Stimulated activated CD4-positive, alpha-beta T cell treated with anti-CD3 and anti-CD28 coated beads, Interleukin-1b, Interleukin-23, amount 100 ng/mL, for 1 hour (primary cell): ENCODE measurements at regions not wholly inside any gene's neighbourhood (a gene's known extent, or its start where the extent isn't known, plus 50 kb on each side); places are given as distances from the start of the nearest gene placed in this dataset.
"Not testable (repeated sequence)": the region's sequence is repeated elsewhere in the genome, so short reads cannot be mapped to it uniquely, and the experiment has no call there.

ENCODE experiments used
- DNase-seq, 2 donors: peaks; one replicate each; pipeline ENCODE4 v3.0.0-alpha.2; 2020; ENCODE audit warnings: low read depth in 2 of 2

DNA sequence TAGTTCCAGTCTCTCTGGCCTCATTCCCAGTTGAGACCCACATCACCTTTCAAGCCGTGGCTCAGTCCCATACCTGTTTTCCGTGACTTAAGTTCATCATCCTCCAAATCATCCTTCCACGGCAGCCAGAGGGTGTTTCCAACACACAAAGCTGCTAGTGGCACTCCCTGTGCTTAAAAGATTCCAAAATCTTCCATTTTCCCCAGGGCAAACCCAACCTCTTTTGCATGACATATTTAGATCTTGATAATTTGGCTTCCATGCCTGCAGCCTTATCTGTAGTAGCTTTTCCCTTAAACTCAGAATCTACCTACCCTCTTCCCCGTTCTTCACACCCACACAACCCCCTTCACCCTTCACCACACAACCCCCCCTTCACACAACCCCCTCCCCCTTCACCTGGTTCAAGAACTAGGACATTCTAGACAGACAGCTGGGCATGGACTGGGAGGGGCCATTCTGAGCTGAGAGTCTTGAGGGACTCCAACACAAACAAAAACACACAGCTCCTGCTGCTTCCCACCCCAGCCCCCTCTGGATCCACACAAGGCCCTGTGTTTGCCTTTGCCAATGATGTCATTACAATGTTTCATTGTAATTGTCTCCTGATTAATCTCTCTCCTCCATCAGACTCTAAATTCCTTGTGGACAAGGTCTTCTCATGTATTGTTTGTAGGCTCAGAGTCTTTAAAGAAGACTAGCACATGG is 268.2 kb downstream of the SH3GL2 start:
- no peak for DNase-seq

DNA sequence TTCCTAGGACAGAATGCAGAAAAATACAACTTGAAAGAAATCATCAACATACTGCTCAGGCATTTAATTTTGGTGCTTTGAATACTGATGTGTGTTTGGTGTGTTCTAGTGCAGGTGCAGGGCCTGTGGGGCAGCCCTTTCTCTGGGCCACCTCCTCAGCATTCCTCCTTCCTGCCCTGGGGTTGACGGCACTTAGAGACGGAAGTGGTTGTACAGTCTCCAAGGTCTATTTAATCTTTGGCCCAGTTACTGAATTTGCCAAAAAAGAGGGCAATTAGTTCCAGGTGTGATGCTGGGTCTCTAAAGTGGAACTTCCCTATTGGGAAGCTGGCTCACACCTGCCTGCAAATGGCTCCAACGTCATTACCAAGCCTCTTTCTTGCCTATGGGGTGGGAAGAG is 269.0 kb downstream of the SH3GL2 start:
- no peak for DNase-seq

DNA sequence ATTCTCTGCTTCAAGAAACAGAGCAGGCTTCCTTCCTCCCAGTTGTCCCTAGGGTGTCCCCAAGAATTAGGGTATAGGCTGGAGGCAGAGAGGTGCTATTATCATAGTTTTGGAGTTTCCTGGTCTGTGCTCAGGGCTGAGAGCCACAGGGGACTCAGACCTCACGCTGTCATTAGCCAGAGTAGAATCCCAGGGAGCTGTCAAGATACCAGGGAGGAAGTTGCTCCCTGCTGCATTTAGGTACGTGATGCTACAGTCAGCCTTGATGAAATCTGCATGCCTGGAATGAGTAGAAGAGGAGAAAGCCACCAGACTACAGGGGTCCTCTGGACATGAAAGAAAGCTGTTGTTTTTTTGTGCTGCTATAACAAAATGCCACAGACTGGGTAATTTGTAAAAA is 273.2 kb downstream of the SH3GL2 start:
- DNase-seq: no peak

DNA sequence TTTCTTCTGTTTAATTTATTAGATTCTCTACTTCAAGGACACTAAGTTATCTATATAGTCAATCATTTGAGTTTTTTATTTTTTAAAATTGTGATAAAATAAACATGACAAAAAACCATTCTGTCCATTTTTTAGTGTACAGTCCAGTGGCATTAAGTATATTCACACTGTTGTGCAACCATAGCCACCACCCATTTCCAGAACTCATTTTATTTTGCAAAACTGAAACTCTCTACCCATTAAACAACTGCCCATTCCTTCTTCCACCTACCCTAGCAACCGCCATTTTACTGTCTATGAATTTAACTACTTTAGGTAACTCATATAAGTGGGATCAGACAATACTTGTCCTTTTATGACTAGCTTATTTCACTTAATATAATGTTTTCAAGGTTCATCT is 275.6 kb downstream of the SH3GL2 start:
- DNase-seq: no peak

DNA sequence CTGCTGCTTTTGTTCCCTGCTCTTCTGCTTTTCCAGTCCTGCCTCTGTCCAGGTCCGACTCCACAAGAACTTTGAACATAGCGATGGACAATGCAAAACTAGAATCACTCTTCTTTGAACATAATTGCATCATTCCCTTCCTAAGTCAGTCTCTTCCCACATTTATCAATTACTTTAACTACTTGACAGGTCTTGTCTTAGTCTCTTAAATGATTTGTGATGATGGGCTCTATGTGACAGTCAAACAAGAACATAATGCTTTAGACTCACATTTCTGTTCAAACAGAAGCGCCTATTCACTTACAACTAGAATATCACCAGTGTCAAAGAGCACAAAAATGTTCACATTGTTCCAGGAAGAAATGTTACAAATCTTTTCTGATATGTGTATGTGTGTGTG is 278.1 kb downstream of the SH3GL2 start:
- DNase-seq: no peak

DNA sequence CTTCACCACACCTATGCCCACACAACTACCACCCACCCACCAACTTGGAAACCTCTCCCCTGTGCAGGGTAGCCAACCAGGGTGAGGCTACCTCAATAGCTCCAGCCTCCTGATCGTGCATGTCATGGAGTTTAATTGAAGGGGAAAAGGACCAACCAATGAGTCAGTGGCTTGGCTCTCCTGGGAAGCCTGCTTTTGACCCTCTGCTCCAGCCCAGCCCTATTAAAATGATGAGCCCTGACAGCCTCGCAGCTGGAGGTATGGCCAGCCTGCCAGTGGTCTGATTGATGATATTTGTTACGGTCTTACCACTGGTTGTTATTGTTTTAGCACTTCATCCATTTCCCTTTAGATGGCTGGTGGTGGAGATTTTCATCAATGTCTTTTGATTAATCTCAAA is 280.4 kb downstream of the SH3GL2 start:
- no peak for DNase-seq

DNA sequence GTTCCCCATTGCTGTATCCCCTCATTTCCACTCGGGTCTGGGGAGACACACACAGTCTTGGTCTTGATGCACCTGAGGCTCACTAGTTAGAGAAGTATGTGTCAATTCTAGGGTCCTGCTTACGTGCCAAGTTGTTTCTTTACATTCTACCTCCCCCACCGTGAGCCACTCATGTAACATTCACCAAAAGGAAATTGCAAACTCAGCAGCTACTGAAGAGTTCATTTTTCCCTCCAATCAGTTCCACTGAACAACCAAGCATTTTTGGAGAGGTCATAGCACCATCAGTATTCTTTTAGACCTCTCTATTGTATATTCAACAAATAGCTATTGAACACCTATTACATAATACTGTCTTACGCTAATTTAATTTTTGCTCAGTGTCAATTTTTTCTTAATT is 281.1 kb downstream of the SH3GL2 start:
- DNase-seq: no peak

DNA sequence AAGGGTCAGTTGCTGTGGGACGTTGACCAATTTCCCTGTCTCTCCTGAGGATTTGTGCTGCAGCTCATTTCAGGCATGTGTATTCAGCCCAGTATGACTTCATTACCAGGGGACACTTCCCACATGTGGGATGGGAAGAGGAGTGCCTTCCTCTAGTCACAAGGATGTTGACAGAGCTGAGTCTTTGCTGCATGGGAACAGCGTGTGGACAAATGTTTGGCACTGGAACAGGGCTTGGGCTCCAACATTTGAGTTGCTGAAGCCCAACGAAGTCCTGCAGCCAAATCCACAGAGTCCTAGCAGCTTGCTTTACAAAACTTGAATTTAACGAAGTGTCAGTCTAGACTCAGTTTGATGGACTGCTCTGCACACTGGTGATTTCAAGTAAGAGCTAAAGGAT is 283.2 kb downstream of the SH3GL2 start:
- DNase-seq: no peak

DNA sequence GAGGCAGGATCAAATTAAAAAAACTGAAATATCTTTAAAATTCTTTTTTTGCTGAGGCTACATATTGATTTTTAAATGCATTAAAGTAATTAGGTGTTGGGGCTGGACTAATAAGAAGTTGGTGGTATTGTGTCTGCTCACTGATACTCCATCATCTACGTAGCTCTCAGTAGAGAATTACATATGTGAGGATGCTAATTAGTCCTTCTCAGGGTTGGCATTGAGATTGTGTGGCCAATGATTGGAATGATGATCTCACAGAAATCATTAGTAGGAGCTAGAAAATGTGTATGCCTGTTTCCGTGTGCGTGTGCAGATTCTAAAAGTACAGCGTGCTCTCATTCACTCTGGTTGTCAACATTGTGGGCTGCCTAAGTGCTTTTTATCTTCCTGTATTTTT is 283.8 kb downstream of the SH3GL2 start:
- DNase-seq: no peak

DNA sequence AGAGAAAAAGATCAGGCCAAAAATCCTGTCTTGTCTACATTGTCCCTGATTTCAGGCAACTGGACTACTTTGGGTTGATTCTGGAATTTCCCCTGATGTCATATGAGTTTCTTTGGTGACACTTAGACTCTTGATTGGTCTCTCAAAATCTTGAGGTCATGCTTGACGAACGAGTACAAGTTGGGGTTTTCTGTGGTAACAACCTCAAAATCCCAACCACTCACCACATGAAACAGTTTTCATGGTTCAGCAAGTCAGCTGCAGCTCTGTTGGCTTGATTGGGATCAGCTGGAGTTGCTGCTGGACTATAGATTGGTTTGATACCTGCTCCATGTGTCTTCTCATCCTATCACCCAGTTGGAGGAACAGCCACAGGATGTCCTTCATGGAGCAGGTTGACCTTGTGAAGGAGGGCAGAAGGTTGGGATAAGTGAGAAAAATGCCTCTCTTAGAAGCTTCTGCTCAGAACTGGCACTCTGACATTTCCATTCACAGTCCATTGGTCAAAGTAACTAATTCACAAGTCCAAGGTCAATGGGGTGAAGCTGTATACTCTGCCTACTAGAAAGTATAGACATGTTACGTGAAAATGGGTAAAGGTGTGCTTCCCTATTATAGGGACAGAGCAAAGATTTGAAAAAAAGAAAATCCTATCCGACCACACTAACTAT is 284.5 kb downstream of the SH3GL2 start:
- no peak for DNase-seq

DNA sequence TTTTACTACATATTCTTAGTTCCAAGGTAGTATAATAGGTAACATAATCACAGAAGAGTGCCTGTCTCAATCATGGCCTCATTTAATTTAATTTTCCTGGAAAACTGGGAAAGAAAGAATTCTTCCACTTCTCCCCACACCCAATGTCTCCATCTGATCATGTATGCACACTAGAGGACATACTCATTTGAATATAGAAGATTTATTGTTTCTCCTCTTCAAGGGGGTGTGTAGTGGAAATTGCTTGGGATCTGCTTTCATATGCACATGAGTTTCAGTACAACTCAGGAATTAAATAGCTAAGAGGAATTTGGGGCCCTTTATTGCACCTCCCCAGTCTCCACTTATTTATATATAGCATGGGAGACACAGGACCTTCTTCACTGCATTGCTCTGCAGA is 285.1 kb downstream of the SH3GL2 start:
- DNase-seq: no peak

DNA sequence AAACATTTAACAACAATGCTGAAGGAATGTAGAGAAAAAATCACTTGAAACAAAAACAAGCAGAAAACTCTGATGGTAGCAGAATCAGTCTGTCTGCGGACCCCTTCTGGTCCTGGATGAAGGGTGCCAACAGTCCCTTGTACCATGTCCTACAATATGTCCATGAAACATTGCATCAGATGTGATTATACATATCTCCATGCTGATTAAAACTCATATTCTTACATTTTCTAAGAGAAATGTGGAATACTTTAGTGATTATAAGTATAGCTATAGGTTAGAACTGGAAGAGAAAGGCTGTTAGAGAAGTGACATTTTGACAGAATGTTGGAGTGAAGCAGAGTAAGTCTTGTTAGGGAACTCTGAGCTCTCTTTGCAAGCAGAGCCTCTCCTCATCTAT is 286.1 kb downstream of the SH3GL2 start:
- no peak for DNase-seq

DNA sequence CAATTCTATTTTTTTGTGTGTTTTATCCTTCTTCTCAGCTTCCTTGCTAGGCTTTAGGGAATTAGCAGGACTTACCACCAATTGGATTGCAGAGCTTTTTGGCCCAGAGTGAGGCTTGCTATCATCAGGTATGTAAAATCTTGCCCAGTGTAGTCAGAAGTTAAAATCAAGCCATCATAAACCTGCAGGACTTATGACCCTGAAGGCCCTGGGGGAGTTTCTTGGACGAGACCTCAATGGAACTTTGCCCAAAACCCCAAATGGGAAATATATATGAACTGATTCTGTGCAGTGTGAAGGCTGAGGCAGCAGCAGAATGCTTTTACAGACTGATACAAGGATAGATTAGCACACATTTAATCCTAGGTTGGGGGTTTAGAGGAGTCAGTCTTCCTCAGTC is 287.0 kb downstream of the SH3GL2 start:
- no peak for DNase-seq

DNA sequence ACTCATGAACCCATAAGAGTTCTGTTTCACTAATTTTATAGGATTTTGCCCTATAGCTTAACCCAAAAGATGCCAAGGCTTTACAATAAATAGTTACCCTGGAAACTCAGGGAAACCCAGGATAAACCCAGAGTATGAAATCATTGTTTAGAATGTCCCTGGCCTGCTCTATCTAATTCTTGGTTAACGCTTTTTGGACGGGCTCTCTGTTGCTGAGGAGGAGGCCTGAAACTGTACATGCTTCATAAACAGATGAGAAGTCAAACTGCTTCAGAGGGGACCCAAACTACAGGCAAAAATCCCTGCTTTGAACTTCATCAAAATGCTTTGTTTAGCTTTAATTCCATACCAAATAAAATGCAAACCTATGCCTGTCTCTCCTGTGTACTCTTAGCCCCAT is 291.9 kb downstream of the SH3GL2 start:
- no peak for DNase-seq

DNA sequence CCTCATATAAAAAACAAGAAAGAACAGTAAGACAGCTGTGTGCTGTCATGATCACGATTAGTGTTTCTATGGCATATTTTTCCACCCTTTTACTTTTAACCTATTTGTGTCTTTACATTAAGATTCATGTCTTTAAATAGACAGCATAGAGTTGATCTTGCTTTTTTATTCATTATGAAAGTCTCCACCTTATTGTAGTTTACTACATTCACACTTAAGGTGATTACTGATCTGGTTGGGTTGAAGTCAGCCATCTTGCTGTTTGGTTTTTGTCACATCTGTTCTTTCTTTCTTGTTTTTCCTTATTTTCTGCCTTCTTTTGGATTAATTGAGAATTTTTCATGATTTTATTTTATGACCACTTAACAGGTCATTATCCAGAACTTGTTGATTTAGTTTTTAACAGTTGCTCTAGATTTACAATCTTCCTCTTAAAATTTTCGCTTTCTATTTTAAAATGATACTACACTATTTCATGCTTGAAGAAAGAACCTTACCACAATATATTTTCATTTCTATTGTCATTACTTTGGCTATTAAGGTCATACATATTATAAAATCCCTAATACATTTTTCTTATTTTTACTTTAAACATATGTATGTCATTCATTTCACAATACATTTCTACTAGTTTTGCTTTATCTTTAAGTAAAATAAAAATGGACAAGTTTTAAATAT is 292.5 kb downstream of the SH3GL2 start:
- no peak for DNase-seq

DNA sequence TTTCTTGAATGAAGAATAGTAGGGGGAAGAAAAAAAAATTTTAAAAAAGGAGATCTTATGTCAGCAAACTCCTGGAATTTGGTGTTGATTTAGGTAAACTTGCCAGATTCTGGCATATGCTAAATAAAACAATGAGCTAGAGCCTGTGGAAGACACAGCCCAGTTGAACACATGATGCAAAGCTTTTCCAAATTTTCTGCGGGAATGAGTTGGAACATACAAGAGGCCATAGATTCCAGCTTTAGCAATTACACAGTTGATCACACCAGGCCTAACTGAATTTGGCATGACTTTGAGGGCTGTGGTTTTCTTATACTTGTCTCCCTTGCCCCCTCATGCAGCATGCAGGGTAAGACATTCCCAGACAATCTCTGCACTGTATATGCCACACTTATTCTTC is 297.0 kb downstream of the SH3GL2 start:
- DNase-seq: no peak

DNA sequence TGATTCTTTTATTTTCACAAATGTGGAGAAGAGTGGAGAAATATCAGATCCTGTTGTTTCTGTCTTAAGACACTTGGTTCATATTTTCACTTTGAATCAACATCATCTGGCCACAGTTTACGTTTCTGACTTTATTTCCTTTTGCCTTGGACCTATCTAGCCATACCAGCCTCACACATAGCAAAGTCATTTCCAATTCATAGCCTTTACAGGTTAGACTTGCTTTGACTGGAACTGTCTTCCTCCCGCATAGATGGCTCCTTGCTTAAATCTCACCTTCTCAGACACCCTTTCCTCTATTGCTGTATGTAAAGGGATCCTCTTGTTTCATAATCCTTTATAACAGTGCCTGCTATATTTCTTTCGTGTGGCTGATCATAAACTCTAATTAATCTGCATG is 297.8 kb downstream of the SH3GL2 start:
- DNase-seq: no peak

DNA sequence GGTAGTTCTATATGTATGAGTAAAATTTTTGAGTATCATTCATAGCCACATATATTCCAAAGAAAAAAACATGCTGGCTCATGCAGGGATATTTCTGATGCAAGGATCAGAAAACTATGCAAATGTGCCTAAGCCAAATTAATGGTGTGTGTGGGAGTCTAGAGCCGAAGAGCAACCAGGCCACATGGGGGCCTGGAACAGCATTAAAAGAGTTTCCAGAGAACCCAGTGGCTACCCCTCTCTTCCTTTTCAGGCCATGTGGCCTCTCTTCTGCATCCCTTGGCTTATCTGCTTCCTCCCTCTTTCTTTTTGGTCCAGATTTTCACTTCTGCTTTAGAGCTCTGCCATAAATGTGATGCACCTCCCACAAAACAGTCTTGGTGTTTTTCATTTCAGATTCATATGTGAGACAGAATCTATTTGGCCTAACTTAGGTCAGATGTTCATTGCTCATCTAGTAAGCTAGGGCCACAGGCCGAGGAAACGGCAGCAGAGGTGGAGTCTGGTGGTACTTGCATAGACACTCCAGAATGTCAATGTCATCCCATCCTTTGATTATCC is 300.0 kb downstream of the SH3GL2 start:
- DNase-seq: no peak

DNA sequence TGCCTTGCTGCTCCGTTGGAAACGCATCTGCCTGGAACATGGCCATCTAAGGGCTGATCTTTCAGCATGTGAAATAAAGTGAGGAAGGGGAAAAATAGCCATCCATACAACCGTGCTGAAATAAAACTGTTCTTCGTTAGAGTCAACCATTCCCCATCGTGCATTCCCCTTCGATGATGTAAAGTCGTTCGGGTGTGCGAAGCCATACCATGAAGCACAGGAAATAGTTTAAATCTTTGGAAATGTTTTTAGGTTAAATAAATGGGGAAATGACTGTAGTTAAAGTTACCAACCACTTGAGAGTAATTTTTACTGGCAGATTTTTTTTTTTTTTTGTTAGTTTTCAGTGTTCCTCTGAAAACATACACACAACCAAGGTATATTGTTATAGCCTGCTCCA is 302.5 kb downstream of the SH3GL2 start:
- no peak for DNase-seq

DNA sequence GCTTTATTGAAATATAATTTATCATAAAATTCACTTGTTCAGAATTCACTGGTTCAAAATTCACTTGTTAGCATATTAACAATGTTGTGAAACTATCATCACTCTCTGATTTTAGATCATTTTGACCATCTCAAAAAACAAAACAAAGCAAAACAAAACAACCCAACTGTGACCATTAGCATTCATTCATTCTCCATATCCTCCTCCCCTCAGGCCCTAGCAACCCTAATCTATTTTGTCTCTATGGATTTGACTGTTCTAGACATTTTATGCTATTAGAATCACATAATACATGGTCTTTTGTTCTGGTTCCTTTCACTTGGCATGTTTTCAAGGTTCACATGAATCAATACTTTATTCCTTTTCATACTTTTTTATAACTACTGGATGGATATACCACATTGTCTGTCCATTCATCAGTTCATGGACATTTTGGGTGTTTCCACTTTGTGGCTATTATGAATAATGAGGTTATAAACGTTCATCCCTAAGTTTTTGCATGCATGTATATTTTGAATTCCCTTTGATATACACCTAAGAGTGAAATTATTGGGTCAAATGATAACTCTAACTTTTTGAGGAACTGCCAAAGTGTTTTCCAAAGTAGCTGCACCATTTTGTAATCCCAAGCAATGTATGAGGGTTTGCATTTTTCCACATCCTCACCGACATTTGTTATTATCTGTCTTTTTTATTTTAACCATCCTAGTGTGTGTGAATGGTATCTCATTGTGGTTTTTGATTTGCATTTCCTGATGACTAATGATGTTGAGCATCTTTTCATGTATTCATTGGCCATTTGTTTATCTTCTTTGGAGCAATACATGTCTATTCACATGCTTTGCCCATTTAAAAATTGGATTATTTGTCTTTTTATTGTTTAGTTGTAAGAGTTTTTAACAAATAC is 304.1 kb downstream of the SH3GL2 start:
- no peak for DNase-seq

DNA sequence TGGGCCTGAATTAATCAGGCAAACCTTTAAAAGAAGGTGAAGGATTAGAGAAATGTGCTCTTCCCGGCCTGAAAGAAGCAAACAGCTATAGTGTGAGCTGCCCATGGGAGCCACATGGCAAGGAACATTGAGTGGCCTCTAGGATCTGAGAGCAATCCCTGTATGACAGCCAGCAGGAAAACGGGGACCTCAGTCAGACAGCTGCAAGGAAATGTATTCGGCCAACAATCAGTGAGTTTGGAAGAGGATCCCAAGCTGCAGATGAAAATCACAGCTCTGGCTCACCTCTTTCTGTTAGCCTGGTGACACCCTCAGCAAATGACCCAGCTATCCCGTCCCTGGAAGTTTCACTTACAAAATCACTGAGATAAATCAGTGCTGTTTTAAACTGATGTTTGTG is 309.2 kb downstream of the SH3GL2 start:
- no peak for DNase-seq

DNA sequence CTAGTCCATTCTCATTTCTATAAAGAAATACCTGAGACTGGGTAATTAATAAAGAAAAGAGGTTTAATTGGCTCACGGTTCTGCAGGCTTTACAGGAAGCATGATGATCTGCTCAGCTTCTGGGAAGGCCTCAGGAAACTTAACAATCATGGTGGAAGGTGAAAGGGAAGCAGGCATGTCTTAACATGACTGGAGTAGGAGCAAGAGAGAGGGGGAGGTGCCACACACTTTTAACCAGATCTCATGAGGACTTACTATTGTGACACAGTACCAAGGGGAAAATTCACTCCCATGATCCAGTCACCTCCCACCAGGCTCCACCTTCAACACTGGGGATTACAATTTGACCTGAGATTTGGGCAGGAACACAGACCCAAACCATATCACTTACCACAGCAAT is 310.1 kb downstream of the SH3GL2 start:
- DNase-seq: not testable (repeated sequence)
